HFF-Myc (cell line): ENCODE measurements at regions not wholly inside any gene's neighbourhood (a gene's known extent, or its start where the extent isn't known, plus 50 kb on each side); places are given as distances from the start of the nearest gene placed in this dataset.

Source experiments
- DNase-seq: peaks from one replicate; pipeline ENCODE4 v3.0.0-alpha.2; 2011; ENCODE audit warnings: low read depth; ENCODE audit errors: extremely low read depth
- H3K4me3 ChIP-seq: replicated peaks from 2 replicates; pipeline ENCODE4 v1.5.1; 2011; ENCODE audit warnings: low read depth, mild to moderate bottlenecking, control low read depth, low read length
- TF ChIP-seq, protein P1 (sequence below): IDR thresholded peaks from 2 replicates; pipeline ENCODE4 v1.5.1; 2012; ENCODE audit warnings: mild to moderate bottlenecking, low read depth, low read length, control low read depth; ENCODE audit errors: missing control alignments

DNA sequence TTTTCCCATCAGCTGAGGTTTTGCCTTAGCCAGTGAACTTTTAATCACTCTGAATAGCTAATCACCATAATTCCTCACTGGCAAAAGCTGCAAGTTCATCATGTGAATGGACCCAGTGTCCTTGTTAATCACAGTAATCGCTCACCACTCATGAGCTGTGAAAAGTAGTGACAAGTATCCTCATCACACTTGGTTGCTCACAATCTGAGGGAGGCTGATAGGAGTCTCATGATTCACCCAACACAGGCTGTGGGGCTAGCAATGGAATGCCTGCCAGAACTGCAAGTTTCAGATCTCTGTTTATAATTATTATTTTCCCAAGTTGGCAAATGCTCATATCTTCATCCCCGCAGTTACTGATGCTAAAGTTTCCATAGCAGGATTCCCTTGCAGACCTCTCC lies 467.2 kb downstream of the KIF4B start:
- DNase-seq: no peak
- TF ChIP-seq, protein P1, sequence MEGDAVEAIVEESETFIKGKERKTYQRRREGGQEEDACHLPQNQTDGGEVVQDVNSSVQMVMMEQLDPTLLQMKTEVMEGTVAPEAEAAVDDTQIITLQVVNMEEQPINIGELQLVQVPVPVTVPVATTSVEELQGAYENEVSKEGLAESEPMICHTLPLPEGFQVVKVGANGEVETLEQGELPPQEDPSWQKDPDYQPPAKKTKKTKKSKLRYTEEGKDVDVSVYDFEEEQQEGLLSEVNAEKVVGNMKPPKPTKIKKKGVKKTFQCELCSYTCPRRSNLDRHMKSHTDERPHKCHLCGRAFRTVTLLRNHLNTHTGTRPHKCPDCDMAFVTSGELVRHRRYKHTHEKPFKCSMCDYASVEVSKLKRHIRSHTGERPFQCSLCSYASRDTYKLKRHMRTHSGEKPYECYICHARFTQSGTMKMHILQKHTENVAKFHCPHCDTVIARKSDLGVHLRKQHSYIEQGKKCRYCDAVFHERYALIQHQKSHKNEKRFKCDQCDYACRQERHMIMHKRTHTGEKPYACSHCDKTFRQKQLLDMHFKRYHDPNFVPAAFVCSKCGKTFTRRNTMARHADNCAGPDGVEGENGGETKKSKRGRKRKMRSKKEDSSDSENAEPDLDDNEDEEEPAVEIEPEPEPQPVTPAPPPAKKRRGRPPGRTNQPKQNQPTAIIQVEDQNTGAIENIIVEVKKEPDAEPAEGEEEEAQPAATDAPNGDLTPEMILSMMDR: no peak

DNA sequence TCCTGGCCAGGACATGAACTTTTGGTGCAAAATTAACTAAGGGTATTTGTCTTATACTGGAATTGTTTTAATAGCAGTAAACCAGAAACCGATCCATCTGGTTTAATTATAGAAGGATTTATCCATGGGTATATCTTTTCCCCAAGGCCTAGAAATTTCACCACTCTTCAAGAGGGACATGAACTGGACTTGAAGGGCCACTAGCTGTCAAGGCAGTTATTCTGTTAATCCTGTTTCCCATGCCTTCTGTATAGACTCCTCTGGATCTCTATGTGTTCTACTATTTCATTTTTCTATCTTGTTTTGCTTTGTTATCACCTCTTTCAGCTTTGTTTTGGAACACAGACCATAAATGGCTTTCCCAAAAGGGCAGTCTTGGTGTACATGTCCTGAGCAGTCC lies 467.6 kb downstream of the KIF4B start:
- TF ChIP-seq, protein P1: no peak
- no peak overlapping the region for H3K4me3 ChIP-seq
- DNase-seq: no peak

More for the DNA sequence above, 467.2 kb downstream of the KIF4B start:
- H3K4me3 ChIP-seq: no peak overlapping the region

DNA sequence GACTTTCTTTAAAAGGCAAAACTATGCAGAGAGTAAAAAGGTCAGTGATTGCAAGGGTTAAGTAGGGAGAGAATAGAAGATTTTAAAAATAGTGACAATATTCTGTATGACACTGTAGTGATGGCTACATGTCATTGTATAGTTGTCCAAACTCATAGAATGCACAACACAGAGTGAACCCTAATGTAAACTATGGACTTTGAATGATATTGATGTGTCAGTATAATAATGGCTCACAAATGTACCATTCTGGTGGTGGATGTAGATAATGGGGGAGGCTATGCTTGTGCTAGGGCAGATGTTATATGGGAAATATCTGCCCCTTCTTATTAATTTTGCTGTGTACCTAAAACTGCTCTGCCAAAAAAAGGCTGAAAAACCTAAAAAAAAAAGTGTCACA lies 468.9 kb downstream of the KIF4B start:
- DNase-seq: no peak
- TF ChIP-seq, protein P1: no peak
- H3K4me3 ChIP-seq: no peak overlapping the region

DNA sequence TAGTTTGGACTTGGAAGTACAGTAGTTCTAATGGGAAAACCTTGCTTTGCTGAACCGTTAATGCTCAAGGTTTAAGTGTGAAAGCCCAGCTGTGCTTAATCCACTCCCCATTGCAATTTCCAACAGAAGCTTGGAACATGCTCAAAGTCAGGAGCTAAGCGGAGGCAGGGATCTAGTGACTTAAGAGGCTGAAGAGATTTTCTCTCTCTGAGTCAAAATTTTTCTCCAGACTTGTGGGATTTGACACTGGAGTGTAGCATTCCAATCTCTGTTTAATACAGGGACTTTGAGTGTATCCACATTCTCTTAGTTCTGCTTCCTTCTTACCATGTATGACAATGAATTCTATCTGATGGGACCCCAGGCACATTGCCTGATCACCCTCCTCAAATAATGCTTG lies 471.8 kb downstream of the KIF4B start:
- DNase-seq: no peak
- TF ChIP-seq, protein P1: no peak
- H3K4me3 ChIP-seq: no peak overlapping the region

DNA sequence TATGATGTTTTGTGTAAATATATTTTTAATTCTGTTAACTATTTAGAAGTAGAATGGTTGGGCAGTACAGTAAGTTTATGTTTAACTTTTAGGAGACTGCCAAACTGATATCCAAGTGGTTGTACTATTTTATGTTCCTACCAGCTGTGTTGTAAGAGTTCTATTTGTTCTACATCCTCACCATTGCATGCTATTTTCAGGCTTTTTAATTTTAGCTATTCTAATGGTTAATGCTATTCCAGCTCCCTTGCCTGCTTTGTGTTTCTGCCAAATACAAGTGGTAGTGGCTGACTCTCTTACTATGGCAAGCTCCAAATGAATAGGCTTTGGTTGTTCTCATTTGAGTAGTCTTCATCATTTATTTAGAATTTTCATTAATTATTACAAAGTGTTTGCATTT lies 476.4 kb downstream of the KIF4B start:
- TF ChIP-seq, protein P1: no peak
- no peak for DNase-seq

DNA sequence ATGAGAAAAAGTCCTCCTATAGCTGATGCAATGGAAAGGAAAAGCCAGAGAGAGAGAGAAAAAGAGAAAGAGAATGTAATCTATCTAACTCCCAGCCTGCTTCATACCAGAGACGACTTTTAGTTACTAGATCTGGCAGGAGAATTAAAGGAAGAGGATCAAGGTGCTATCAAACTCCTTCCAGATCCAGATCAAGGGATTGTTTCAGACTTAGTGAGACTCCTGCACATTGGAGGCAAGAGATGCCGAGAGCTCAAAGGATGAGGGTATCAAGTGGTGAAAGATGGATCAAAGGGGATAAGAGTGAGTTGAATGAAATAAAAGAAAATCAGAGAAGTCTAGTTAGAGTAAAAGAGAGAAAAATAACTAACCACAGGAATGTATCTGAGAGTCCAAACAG lies 478.6 kb downstream of the KIF4B start:
- TF ChIP-seq, protein P1: no peak
- DNase-seq: no peak
- no peak overlapping the region for H3K4me3 ChIP-seq

More for the DNA sequence above, 476.4 kb downstream of the KIF4B start:
- H3K4me3 ChIP-seq: no peak overlapping the region

DNA sequence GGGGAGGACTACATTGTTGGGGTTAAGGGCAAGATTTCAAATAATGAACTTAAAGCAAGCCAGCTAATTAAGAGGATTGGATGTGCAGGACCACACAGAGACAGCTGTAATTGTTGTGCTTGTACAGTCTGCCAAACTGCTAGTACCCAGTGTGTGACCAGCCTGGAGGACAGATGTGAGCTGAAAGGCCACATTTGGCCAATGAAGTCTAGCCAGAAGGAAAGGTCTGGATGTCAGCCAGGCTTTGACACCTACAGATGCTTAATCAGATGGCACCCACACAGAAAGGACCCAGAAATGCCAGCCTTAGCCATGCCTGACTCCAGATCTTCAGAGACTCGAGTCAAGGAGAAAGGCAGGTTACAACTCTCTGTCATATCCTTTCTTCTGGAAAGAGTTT lies 491.1 kb downstream of the KIF4B start:
- no peak for DNase-seq
- no peak overlapping the region for H3K4me3 ChIP-seq
- TF ChIP-seq, protein P1: no peak
